SK-N-SH treated with all-trans-retinoic acid at 6 μM for 48 hours (cell line): ENCODE measurements at regions not wholly inside any gene's neighbourhood (a gene's known extent, or its start where the extent isn't known, plus 50 kb on each side); places are given as distances from the start of the nearest gene placed in this dataset.

ENCODE experiments used
- ATAC-seq: fragments of 200-7000 bp; cut with Tn5 transposase; 3 replicates; pipeline ENCODE4 v1.9.1; 2020; ENCODE audit warnings: mild to moderate bottlenecking, moderate library complexity
- ARNTL ChIP-seq: fragments of 450-650 bp; formaldehyde crosslinking; IDR thresholded peaks from 2 replicates; pipeline ENCODE4 v1.5.0; 2020; ENCODE audit warnings: low read depth, mild to moderate bottlenecking, moderate library complexity, borderline replicate concordance
- CREB5 ChIP-seq: fragments of 250-450 bp; sonication (Bioruptor Pico); IDR thresholded peaks from 2 replicates; pipeline ENCODE4 v1.5.1; 2020; ENCODE audit warnings: low read depth, mild to moderate bottlenecking, moderate library complexity
- CSDC2 ChIP-seq: fragments of 250-450 bp; sonication (Bioruptor Pico); IDR thresholded peaks from 2 replicates; pipeline ENCODE4 v1.5.0; 2020; ENCODE audit warnings: mild to moderate bottlenecking, moderate library complexity
- ESRRG ChIP-seq: fragments of 250-450 bp; sonication (Bioruptor Pico); IDR thresholded peaks from 2 replicates; pipeline ENCODE4 v1.6.1; 2021; ENCODE audit warnings: mild to moderate bottlenecking
- GLIS3 ChIP-seq: fragments of 250-450 bp; sonication (Bioruptor Pico); IDR thresholded peaks from 2 replicates; pipeline ENCODE4 v1.5.0; 2020; ENCODE audit warnings: mild to moderate bottlenecking, moderate library complexity
- ISL1 ChIP-seq: fragments of 250-450 bp; sonication (Bioruptor Pico); IDR thresholded peaks from 2 replicates; pipeline ENCODE4 v2.1.2; 2022; ENCODE audit warnings: mild to moderate bottlenecking, moderate library complexity
- SNAI2 ChIP-seq: fragments of 250-450 bp; sonication (Bioruptor Pico); IDR thresholded peaks from 2 replicates; pipeline ENCODE4 v1.5.0; 2020; ENCODE audit warnings: mild to moderate bottlenecking, moderate library complexity
- TCF4 ChIP-seq: fragments of 250-450 bp; sonication (Bioruptor Pico); IDR thresholded peaks from 2 replicates; pipeline ENCODE4 v1.8.0; 2021; ENCODE audit warnings: mild to moderate bottlenecking, moderate library complexity, borderline replicate concordance
- TOX ChIP-seq: fragments of 250-450 bp; sonication (Bioruptor Pico); IDR thresholded peaks from 2 replicates; pipeline ENCODE4 v1.8.0; 2021; ENCODE audit warnings: mild to moderate bottlenecking, moderate library complexity, borderline replicate concordance
- TSHZ2 ChIP-seq: fragments of 250-450 bp; sonication (Bioruptor Pico); IDR thresholded peaks from 2 replicates; pipeline ENCODE4 v1.5.0; 2020; ENCODE audit warnings: mild to moderate bottlenecking, moderate library complexity
- ZC3H10 ChIP-seq: fragments of 250-450 bp; sonication (Bioruptor Pico); IDR thresholded peaks from 2 replicates; pipeline ENCODE4 v1.5.1; 2021; ENCODE audit warnings: mild to moderate bottlenecking, moderate library complexity
- ZFP3 ChIP-seq: fragments of 250-450 bp; sonication (Bioruptor Pico); IDR thresholded peaks from 2 replicates; pipeline ENCODE4 v1.5.0; 2020; ENCODE audit warnings: mild to moderate bottlenecking, moderate library complexity
- ZFP30 ChIP-seq: fragments of 450-650 bp; formaldehyde crosslinking; IDR thresholded peaks from 2 replicates; pipeline ENCODE4 v1.5.0; 2022; ENCODE audit warnings: mild to moderate bottlenecking, moderate library complexity
- ZNF565 ChIP-seq: fragments of 450-650 bp; formaldehyde crosslinking; conservative IDR thresholded peaks from 2 replicates; pipeline ENCODE4 v1.5.0; 2020; ENCODE audit warnings: low read depth, mild to moderate bottlenecking, moderate library complexity
- ZNF70 ChIP-seq: fragments of 450-650 bp; formaldehyde crosslinking; IDR thresholded peaks from 2 replicates; pipeline ENCODE4 v1.5.0; 2020; ENCODE audit warnings: mild to moderate bottlenecking, moderate library complexity
- ZNF8 ChIP-seq: fragments of 450-650 bp; formaldehyde crosslinking; IDR thresholded peaks from 2 replicates; pipeline ENCODE4 v1.5.0; 2020; ENCODE audit warnings: mild to moderate bottlenecking, moderate library complexity
- TF ChIP-seq, protein P1 (sequence below): fragments of 250-450 bp; sonication (Bioruptor Pico); IDR thresholded peaks from 2 replicates; pipeline ENCODE4 v1.5.1; 2021; ENCODE audit warnings: mild to moderate bottlenecking, moderate library complexity
- TF ChIP-seq, protein P2 (sequence below): fragments of 250-450 bp; sonication (Bioruptor Pico); IDR thresholded peaks from 2 replicates; pipeline ENCODE4 v1.8.0; 2021; ENCODE audit warnings: low read depth, mild to moderate bottlenecking, moderate library complexity, borderline replicate concordance

DNA sequence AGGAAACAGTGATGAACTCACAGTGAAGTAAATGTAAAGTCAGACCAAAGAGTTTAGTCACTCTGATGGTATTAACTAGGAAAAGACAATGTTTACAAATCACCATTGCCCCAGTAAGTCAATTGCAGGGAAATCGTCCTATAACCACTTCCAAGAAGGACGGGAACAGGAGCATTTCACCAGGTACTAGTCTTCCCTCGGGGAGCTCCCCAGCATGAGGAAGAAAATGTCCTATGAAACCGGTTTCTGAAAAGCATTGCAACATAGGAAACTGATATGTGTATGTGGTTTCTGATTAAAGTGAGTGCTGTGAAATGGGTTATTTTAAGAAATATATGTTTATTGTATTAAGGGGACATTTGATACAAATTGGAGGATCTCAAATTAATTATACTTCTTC, 626.7 kb upstream of the ADAMTS16 start:
- ATAC-seq = no peak

GRCh38 chr5:4514067-4514648, 626.0 kb upstream of the ADAMTS16 start:
- TF ChIP-seq ZC3H10 (CRISPR knock-in tag) = no peak
- TF ChIP-seq ISL1 (CRISPR knock-in tag) = no peak
- no peak for TF ChIP-seq ZNF70 (CRISPR knock-in tag)
- TF ChIP-seq CSDC2 = no peak
- no peak for TF ChIP-seq GLIS3 (CRISPR knock-in tag)
- TF ChIP-seq ZNF8 (CRISPR knock-in tag) = no peak
- no peak for TF ChIP-seq ZFP3 (CRISPR knock-in tag)
- TF ChIP-seq TOX (CRISPR knock-in tag) = no peak
- TF ChIP-seq TSHZ2 (CRISPR knock-in tag) = no peak
- TF ChIP-seq, protein P1, sequence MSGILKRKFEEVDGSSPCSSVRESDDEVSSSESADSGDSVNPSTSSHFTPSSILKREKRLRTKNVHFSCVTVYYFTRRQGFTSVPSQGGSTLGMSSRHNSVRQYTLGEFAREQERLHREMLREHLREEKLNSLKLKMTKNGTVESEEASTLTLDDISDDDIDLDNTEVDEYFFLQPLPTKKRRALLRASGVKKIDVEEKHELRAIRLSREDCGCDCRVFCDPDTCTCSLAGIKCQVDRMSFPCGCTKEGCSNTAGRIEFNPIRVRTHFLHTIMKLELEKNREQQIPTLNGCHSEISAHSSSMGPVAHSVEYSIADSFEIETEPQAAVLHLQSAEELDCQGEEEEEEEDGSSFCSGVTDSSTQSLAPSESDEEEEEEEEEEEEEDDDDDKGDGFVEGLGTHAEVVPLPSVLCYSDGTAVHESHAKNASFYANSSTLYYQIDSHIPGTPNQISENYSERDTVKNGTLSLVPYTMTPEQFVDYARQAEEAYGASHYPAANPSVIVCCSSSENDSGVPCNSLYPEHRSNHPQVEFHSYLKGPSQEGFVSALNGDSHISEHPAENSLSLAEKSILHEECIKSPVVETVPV (CRISPR knock-in tag) = no peak
- ATAC-seq = no peak

More for the DNA sequence above, 626.7 kb upstream of the ADAMTS16 start:
- no peak for TF ChIP-seq TSHZ2 (CRISPR knock-in tag)
- no peak for TF ChIP-seq ARNTL (CRISPR knock-in tag)
- TF ChIP-seq, protein P2, sequence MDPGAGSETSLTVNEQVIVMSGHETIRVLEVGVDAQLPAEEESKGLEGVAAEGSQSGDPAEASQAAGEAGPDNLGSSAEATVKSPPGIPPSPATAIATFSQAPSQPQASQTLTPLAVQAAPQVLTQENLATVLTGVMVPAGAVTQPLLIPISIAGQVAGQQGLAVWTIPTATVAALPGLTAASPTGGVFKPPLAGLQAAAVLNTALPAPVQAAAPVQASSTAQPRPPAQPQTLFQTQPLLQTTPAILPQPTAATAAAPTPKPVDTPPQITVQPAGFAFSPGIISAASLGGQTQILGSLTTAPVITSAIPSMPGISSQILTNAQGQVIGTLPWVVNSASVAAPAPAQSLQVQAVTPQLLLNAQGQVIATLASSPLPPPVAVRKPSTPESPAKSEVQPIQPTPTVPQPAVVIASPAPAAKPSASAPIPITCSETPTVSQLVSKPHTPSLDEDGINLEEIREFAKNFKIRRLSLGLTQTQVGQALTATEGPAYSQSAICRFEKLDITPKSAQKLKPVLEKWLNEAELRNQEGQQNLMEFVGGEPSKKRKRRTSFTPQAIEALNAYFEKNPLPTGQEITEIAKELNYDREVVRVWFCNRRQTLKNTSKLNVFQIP (CRISPR knock-in tag) = no peak
- no peak for TF ChIP-seq ESRRG (CRISPR knock-in tag)
- TF ChIP-seq, protein P1 (CRISPR knock-in tag) = no peak
- no peak for TF ChIP-seq SNAI2
- no peak for TF ChIP-seq ISL1 (CRISPR knock-in tag)
- no peak for TF ChIP-seq CREB5
- no peak for TF ChIP-seq ZNF565 (CRISPR knock-in tag)
- no peak for TF ChIP-seq ZFP30 (CRISPR knock-in tag)
- TF ChIP-seq ZNF70 (CRISPR knock-in tag) = no peak
- TF ChIP-seq ZC3H10 (CRISPR knock-in tag) = no peak
- no peak for TF ChIP-seq GLIS3 (CRISPR knock-in tag)
- TF ChIP-seq ZNF8 (CRISPR knock-in tag) = no peak
- TF ChIP-seq TCF4 (CRISPR knock-in tag) = no peak
- TF ChIP-seq TOX (CRISPR knock-in tag) = no peak
